Activated T-helper 9 cell treated with anti-CD3 and anti-CD28 coated beads, Interleukin-2, amount 50 U/mL, for 16 hours (primary cell): ENCODE measurements at regions not wholly inside any gene's neighbourhood (a gene's known extent, or its start where the extent isn't known, plus 50 kb on each side); places are given as distances from the start of the nearest gene placed in this dataset.
"Not testable (repeated sequence)": the region's sequence is repeated elsewhere in the genome, so short reads cannot be mapped to it uniquely, and the experiment has no call there.

Experiments used
- DNase-seq: peaks from one replicate; pipeline ENCODE4 v3.0.0-alpha.2; 2020; ENCODE audit warnings: low read depth

- no peak for DNase-seq
Observed at GRCh38 chr1:14347186-14347585, 251.3 kb upstream of the KAZN start.

GRCh38 chr1:14347776-14348175 is 250.7 kb upstream of the KAZN start:
- no peak for DNase-seq

- DNase-seq = no peak
Observed at GRCh38 chr1:14350197-14350596, 248.3 kb upstream of the KAZN start.

- DNase-seq = no peak
Observed at GRCh38 chr1:14352897-14353296, 245.6 kb upstream of the KAZN start.

- not testable (repeated sequence) for DNase-seq
Observed at GRCh38 chr1:14361005-14361404, 237.5 kb upstream of the KAZN start.

GRCh38 chr1:14362331-14362730 is 236.2 kb upstream of the KAZN start:
- no peak for DNase-seq

- DNase-seq = no peak
Observed at GRCh38 chr1:14363036-14363590, 235.4 kb upstream of the KAZN start.

GRCh38 chr1:14363707-14364413 is 234.6 kb upstream of the KAZN start:
- no peak for DNase-seq

GRCh38 chr1:14365301-14365988 is 233.0 kb upstream of the KAZN start:
- no peak for DNase-seq

GRCh38 chr1:14366091-14367018 is 232.1 kb upstream of the KAZN start:
- no peak for DNase-seq

GRCh38 chr1:14367451-14367850 is 231.0 kb upstream of the KAZN start:
- DNase-seq = no peak

GRCh38 chr1:14369526-14370213 is 228.8 kb upstream of the KAZN start:
- no peak for DNase-seq

- DNase-seq = no peak
Observed at GRCh38 chr1:14371771-14372497, 226.6 kb upstream of the KAZN start.

- DNase-seq = no peak
Observed at GRCh38 chr1:14372526-14372925, 226.0 kb upstream of the KAZN start.

- DNase-seq = no peak
Observed at GRCh38 chr1:14373081-14373758, 225.3 kb upstream of the KAZN start.

GRCh38 chr1:14375226-14375625 is 223.3 kb upstream of the KAZN start:
- no peak for DNase-seq

GRCh38 chr1:14377386-14377785 is 221.1 kb upstream of the KAZN start:
- DNase-seq = no peak

GRCh38 chr1:14380408-14380807 is 218.1 kb upstream of the KAZN start:
- DNase-seq = no peak

- no peak for DNase-seq
Observed at GRCh38 chr1:14390816-14391215, 207.7 kb upstream of the KAZN start.

GRCh38 chr1:14392161-14392858 is 206.2 kb upstream of the KAZN start:
- DNase-seq = no peak
